ENCODE measurements at regions not wholly inside any gene's neighbourhood (a gene's known extent, or its start where the extent isn't known, plus 50 kb on each side); places are given as distances from the start of the nearest gene placed in this dataset.

GRCh38 chr9:108643731-108644510 lies 211.9 kb downstream of the ACTL7B start:
- Histone ChIP-seq H4K5ac (ENCODE audit: low read depth, low read length) (no peak overlapping the region), H3K14ac (replicated peaks; ENCODE audit: low read depth, low read length) (no peak overlapping the region), H2BK5ac (ENCODE audit: low read depth, low read length, poor library complexity, severe bottlenecking) (no peak overlapping the region), H3K79me1 (ENCODE audit: low read depth in 1 of 2, low read length in 2 of 2) (no peaks in the 10 kb centered on the region), H3K27ac (ENCODE audit: insufficient read depth, low read length) (no peak overlapping the region), H2BK120ac (ENCODE audit: low read depth, low read length) (no peak overlapping the region), H2AK9ac (replicated peaks; ENCODE audit: low read depth, low read length, poor library complexity) (no peak overlapping the region), H3K56ac (ENCODE audit: extremely low read depth, insufficient read depth, low read length) (no peak overlapping the region), H3K4me2 (ENCODE audit: low read depth, low read length) (no peak overlapping the region), H4K91ac (ENCODE audit: insufficient read depth, low read depth, low read length) (no peak overlapping the region), H2BK15ac (ENCODE audit: low read depth, low read length) (no peak overlapping the region), H3K27me3 (ENCODE audit: control insufficient read depth, insufficient read depth, low read length) (no peaks in the 10 kb centered on the region), H3K4me3 (ENCODE audit: insufficient read depth, low read depth, low read length) (no peak overlapping the region), H4K8ac (ENCODE audit: low read depth in 2 of 2, low read length in 2 of 2) (no peak overlapping the region), H3K36me3 (ENCODE audit: control insufficient read depth, insufficient read depth, low read length) (no peaks in the 10 kb centered on the region), H2AK5ac (ENCODE audit: low read depth, low read length) (no peak overlapping the region), H3K9me3 (ENCODE audit: control insufficient read depth, insufficient read depth, low read length) (no peaks in the 10 kb centered on the region), H3K4me1 (ENCODE audit: control insufficient read depth, insufficient read depth, low read length) (no peaks in the 10 kb centered on the region), H3K4ac (ENCODE audit: low read depth, low read length) (no peak overlapping the region), H3K23ac (ENCODE audit: low read depth, low read length) (no peak overlapping the region), H2BK20ac (ENCODE audit: low read depth, low read length) (no peak overlapping the region), H2AFZ (replicated peaks; ENCODE audit: low read length, poor library complexity) (no peak overlapping the region), H3K9me1 (ENCODE audit: insufficient read depth, low read length) (no peaks in the 10 kb centered on the region), H3K9ac (ENCODE audit: low read depth, low read length) (no peak overlapping the region), H3K18ac (ENCODE audit: low read depth, low read length) (no peak overlapping the region), H4K20me1 (ENCODE audit: insufficient read depth, low read length) (no peaks in the 10 kb centered on the region)
- intact Hi-C loops (cut with micrococcal nuclease): no loop called here
- no TSS peak for BruUV-seq (replicated peaks)
- ATAC-seq (ENCODE audit: low read depth): no peak
- ChIA-PET CTCF (no interaction called here), POLR2A (ENCODE audit: unreplicated experiment) (no interaction called here)
- TF ChIP-seq MXI1 (IDR thresholded peaks at IDR 0.05; ENCODE audit: borderline replicate concordance, low read depth, low read length): no peak
- no peak for TF ChIP-seq MAZ (IDR thresholded peaks at IDR 0.05; ENCODE audit: borderline replicate concordance, low read depth, low read length)
- TF ChIP-seq RCOR1 (IDR thresholded peaks at IDR 0.05; ENCODE audit: insufficient replicate concordance, low read length): no peak
- no peak for TF ChIP-seq CHD1 (IDR thresholded peaks at IDR 0.05; ENCODE audit: low read depth, low read length)
- no peak for TF ChIP-seq NFE2L2 (IDR thresholded peaks at IDR 0.05; ENCODE audit: low read depth, low read length)
- no peak for TF ChIP-seq RAD21 (IDR thresholded peaks at IDR 0.05; ENCODE audit: low read length)
- TF ChIP-seq RFX5 (IDR thresholded peaks at IDR 0.05; ENCODE audit: low read depth, low read length): no peak
- TF ChIP-seq BHLHE40 (IDR thresholded peaks at IDR 0.05; ENCODE audit: low read depth, low read length): no peak
- TF ChIP-seq CTCF (conservative IDR thresholded peaks at IDR 0.05; ENCODE audit: low read depth, low read length): no peak
- TF ChIP-seq, protein P1, sequence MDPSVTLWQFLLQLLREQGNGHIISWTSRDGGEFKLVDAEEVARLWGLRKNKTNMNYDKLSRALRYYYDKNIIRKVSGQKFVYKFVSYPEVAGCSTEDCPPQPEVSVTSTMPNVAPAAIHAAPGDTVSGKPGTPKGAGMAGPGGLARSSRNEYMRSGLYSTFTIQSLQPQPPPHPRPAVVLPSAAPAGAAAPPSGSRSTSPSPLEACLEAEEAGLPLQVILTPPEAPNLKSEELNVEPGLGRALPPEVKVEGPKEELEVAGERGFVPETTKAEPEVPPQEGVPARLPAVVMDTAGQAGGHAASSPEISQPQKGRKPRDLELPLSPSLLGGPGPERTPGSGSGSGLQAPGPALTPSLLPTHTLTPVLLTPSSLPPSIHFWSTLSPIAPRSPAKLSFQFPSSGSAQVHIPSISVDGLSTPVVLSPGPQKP (IDR thresholded peaks at IDR 0.05; ENCODE audit: borderline replicate concordance, low read depth, low read length): no peak
- no peak for TF ChIP-seq FOS (IDR thresholded peaks at IDR 0.05; ENCODE audit: low read depth, low read length)
- no peak for TF ChIP-seq CEBPB (IDR thresholded peaks at IDR 0.05; ENCODE audit: low read depth, low read length)
- TF ChIP-seq USF2 (IDR thresholded peaks at IDR 0.05; ENCODE audit: low read depth, low read length): no peak
- no peak for TF ChIP-seq SMC3 (IDR thresholded peaks at IDR 0.05; ENCODE audit: low read depth, low read length)
- dilution Hi-C loops (cut with HindIII; ENCODE audit: low sequenced_read_pairs, unreplicated experiment): no loop called here
- in situ Hi-C loops (cut with MboI; ENCODE audit: low sequenced_read_pairs): no loop called here
- WGBS, 2 experiments (ENCODE audit: extremely low coverage in 2 of 2, insufficient read length in 1 of 2): 40% methylated on average over 1 of the region's 5 CpGs; no CpG with 5 or more reads in 1 of the 2 experiments
- no peak for DNase-seq
